Small intestine (tissue), 7 donors: ENCODE measurements at regions not wholly inside any gene's neighbourhood (a gene's known extent, or its start where the extent isn't known, plus 50 kb on each side); places are given as distances from the start of the nearest gene placed in this dataset.

Experiments used
- DNase-seq, 2 donors: peaks; one replicate each; pipeline versions ENCODE4 v3.0.0 to v3.0.0-alpha.2; 2013
- FAIRE-seq: peaks from 2 replicates; lab custom pipeline; 2012; peaks lifted over from hg19 to GRCh38; lab: Jason Lieb, UNC
- H3K27ac ChIP-seq, 3 donors: one replicate each; pipeline ENCODE4 v1.5.1; 2013; ENCODE audit warnings: low read length in 2 of 3, mild to moderate bottlenecking in 2 of 3, control low read depth in 1 of 3, inconsistent platforms in 1 of 3, low read depth in 1 of 3, moderate library complexity in 1 of 3
- H3K27me3 ChIP-seq, 3 donors: one replicate each; pipeline ENCODE4 v1.6.1; 2013; ENCODE audit warnings: low read length in 3 of 3, inconsistent platforms in 1 of 3; ENCODE audit not compliant: control insufficient read depth in 3 of 3, insufficient read depth in 3 of 3
- H3K36me3 ChIP-seq, 3 donors: one replicate each; pipeline ENCODE4 v1.6.1; 2013; ENCODE audit warnings: low read length in 3 of 3, inconsistent platforms in 1 of 3, low read depth in 1 of 3, mild to moderate bottlenecking in 1 of 3, moderate library complexity in 1 of 3; ENCODE audit not compliant: control insufficient read depth in 3 of 3, insufficient read depth in 2 of 3
- H3K4me1 ChIP-seq, 3 donors: one replicate each; pipeline ENCODE4 v1.6.1; 2013; ENCODE audit warnings: low read length in 2 of 3, inconsistent platforms in 1 of 3, low read depth in 1 of 3, mild to moderate bottlenecking in 1 of 3, moderate library complexity in 1 of 3; ENCODE audit not compliant: control insufficient read depth in 3 of 3, insufficient read depth in 2 of 3
- H3K4me3 ChIP-seq, 3 donors: one replicate each; pipeline ENCODE4 v1.5.1; 2013; ENCODE audit warnings: low read length in 3 of 3, control low read depth in 1 of 3, inconsistent platforms in 1 of 3, low read depth in 1 of 3, mild to moderate bottlenecking in 1 of 3, moderate library complexity in 1 of 3
- H3K9me3 ChIP-seq, 2 donors: one replicate each; pipeline ENCODE4 v1.6.1; 2013; ENCODE audit warnings: low read depth in 1 of 2, low read length in 1 of 2; ENCODE audit not compliant: control insufficient read depth in 2 of 2, insufficient read depth in 1 of 2
- WGBS, 3 donors: extraction: QIAGEN DNeasy Blood & Tissue Kit; methylation state at CpG; one replicate each; pipeline ENCODE4 v1.1.7; 2013; 5-methylcytosine and 5-hydroxymethylcytosine counted together
- donor health status: healthy with polysubstance abuse.
- donor health status: control.
- donor health status: control.
- donor health status: Bipolar disorder and iron deficiency.
- donor health status: healthy.

- Histone ChIP-seq H3K27ac (no peak overlapping the region), H3K4me3 (no peak overlapping the region), H3K27me3 (no peaks in the 10 kb centered on the region), H3K4me1 (no peaks in the 10 kb centered on the region), H3K9me3 (no peaks in the 10 kb centered on the region), H3K36me3 (no peaks in the 10 kb centered on the region)
- 65 to 81% (median 70%) methylated on average over 1 of the region's 1 CpG for WGBS, 3 donors
- DNase-seq (no peak), FAIRE-seq (no peak)
These were observed 252.2 kb downstream of the NR2F1-AS1 start for GRCh38 chr5:93328833-93329232.

DNA sequence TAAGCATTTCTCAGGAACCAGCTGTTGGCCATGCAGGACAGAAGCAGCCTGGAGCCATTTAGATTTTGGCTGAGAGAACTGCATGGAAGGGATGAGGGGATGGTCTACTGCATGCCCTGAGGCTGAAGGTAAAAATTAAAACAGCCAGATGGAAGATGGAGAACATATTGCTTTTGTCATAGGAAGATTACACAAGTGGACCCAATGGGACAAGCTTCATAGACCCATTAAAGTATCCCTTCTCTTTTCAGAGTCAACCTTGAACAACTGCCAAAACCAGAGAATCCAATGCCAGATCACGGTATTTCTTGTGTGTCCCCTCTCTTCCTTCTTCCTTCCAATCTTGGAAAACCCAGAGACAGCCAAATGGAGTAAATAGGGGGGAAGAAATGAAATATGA, 253.4 kb downstream of the NR2F1-AS1 start:
- DNase-seq: no peak
- Histone ChIP-seq H3K4me1 (no peaks in the 10 kb centered on the region), H3K27ac (no peak overlapping the region), H3K27me3 (no peaks in the 10 kb centered on the region), H3K36me3 (no peaks in the 10 kb centered on the region), H3K4me3 (no peak overlapping the region), H3K9me3 (no peaks in the 10 kb centered on the region)
- no peak for FAIRE-seq
- 50 to 62% (median 59%) methylated on average over 1 of the region's 1 CpG for WGBS, 3 donors

- DNase-seq: no peak
- no peaks in the 10 kb centered on the region for H3K36me3 ChIP-seq
- no peak for FAIRE-seq
- H3K4me1 ChIP-seq: no peaks in the 10 kb centered on the region
- no peak overlapping the region for H3K4me3 ChIP-seq
- no peak overlapping the region for H3K27ac ChIP-seq
- H3K27me3 ChIP-seq: no peaks in the 10 kb centered on the region
- WGBS, 3 donors: 86 to 95% (median 87%) methylated on average over 9 of the region's 9 CpGs
- no peaks in the 10 kb centered on the region for H3K9me3 ChIP-seq
These were observed 255.1 kb downstream of the NR2F1-AS1 start for GRCh38 chr5:93325946-93326345.

DNA sequence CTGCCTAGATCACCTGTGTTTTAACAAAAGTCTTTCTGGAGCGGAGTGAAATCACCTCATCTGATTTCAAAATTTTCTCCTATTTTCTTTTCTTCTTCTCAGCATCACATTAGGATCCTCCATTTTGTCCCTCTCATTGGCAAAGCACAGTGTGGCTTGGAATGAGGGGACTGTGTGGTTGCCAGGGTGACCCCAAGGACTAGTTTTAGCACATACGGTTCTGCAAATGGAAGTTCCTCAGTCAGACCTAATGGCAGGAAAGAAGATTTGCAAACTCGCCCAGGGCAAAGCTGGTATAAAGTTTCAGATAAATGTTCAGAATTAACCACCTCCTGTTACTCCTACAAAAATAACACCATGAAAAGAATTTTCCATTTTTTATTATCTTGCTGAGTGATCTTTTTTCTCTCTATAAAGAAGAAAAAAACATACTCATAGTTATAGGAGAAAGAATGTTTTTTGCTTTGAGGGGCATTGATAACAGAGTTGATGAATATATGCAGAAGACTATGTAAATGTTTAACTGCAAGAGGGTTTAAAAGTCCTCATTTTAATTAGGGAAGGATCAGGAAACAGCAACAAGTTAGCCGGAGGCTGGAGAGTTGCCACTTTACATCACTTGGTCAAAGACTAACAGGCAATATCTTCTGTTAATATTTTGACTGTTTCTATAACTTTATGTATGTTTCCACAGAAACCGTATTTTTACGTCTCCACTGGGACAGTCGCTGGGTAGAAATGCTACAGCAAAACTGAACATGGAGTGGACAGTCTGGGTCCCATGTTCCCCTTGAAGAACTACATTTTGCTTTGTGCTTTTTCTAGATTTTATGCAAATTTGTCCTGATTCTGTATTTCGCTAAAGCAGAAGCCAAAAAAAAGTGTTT, 257.8 kb downstream of the NR2F1-AS1 start:
- Histone ChIP-seq H3K27me3 (no peaks in the 10 kb centered on the region), H3K27ac (no peak overlapping the region), H3K4me3 (no peak overlapping the region), H3K36me3 (no peaks in the 10 kb centered on the region), H3K9me3 (no peaks in the 10 kb centered on the region), H3K4me1 (no peaks in the 10 kb centered on the region)
- DNase-seq (no peak), FAIRE-seq (no peak)
- WGBS, 3 donors: 72 to 75% (median 73%) methylated on average over 8 of the region's 8 CpGs

- FAIRE-seq: no peak
- no peak for DNase-seq
- Histone ChIP-seq H3K27ac (no peak overlapping the region), H3K9me3 (no peaks in the 10 kb centered on the region), H3K4me3 (no peak overlapping the region), H3K4me1 (no peaks in the 10 kb centered on the region), H3K27me3 (no peaks in the 10 kb centered on the region), H3K36me3 (no peaks in the 10 kb centered on the region)
- WGBS, 3 donors: 45 to 64% (median 59%) methylated on average over 3 of the region's 3 CpGs
These were observed 260.0 kb downstream of the NR2F1-AS1 start for GRCh38 chr5:93320920-93321445.

- no peak for FAIRE-seq
These were observed 267.3 kb downstream of the NR2F1-AS1 start for GRCh38 chr5:93313672-93314071.

DNA sequence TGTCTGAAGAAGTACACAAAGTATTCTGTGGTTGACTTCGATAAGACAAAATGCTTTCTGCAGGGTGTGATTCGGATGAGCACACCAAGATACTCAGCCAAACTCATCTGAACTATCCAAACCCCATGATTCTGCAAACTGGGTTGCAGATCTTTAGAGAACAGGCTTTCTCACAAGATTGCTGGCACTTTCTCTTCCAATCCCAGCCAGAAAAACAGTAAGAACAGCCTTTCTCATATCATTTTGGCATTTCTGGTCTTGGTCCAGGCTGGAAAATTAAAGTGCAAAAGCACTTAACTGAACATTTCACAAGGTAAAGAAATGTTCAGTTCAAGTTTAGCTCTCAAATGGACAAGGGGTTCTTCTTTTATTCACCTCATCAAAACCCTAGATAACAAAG, 269.1 kb downstream of the NR2F1-AS1 start:
- H3K4me3 ChIP-seq: no peak overlapping the region
- no peak for DNase-seq
- H3K36me3 ChIP-seq: no peaks in the 10 kb centered on the region

More at GRCh38 chr5:93313672-93314071, 267.3 kb downstream of the NR2F1-AS1 start:
- no peaks in the 10 kb centered on the region for H3K27me3 ChIP-seq
- no peak overlapping the region for H3K27ac ChIP-seq
- no peaks in the 10 kb centered on the region for H3K4me1 ChIP-seq
- no peak for DNase-seq
- H3K4me3 ChIP-seq: no peak overlapping the region
- H3K36me3 ChIP-seq: no peaks in the 10 kb centered on the region
- H3K9me3 ChIP-seq: no peaks in the 10 kb centered on the region

DNA sequence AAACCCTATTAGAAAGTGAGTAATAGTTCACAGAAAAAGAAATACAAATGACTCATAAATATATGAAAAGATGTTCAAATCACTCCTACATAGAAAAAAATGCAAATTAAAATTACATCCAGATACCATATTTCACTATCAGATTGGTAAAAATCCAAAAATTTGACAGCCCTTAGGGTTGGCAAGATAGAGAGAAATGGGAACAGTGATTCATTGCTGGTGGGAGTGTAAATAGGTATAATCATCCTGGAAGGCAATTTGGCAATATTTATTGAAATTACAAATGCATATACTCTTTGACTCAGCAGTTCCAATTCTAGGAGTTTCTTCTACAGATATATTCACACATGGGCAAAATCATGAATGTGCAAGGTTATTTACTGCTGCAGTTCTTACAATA, 273.5 kb downstream of the NR2F1-AS1 start:
- Histone ChIP-seq H3K9me3 (no peaks in the 10 kb centered on the region), H3K27ac (no peak overlapping the region), H3K36me3 (no peaks in the 10 kb centered on the region), H3K4me1 (no peaks in the 10 kb centered on the region), H3K27me3 (no peaks in the 10 kb centered on the region), H3K4me3 (no peak overlapping the region)
- FAIRE-seq (no peak), DNase-seq (no peak)

More for the DNA sequence above, 269.1 kb downstream of the NR2F1-AS1 start:
- Histone ChIP-seq H3K4me1 (no peaks in the 10 kb centered on the region), H3K9me3 (no peaks in the 10 kb centered on the region), H3K27me3 (no peaks in the 10 kb centered on the region), H3K27ac (no peak overlapping the region)
- FAIRE-seq: no peak
- 64 to 80% (median 79%) methylated on average over 2 of the region's 2 CpGs for whole genome bisulfite sequencing, 3 donors
